Esophagus squamous epithelium (tissue), 5 donors: ENCODE measurements at regions not wholly inside any gene's neighbourhood (a gene's known extent, or its start where the extent isn't known, plus 50 kb on each side); places are given as distances from the start of the nearest gene placed in this dataset.

Experiments
- DNase-seq: peaks from one replicate; lab custom pipeline; 2025; lab: John Stamatoyannopoulos, UW
- H3K27ac ChIP-seq, 4 donors: fragments of 200-600 bp; sonication (generic); one replicate each; pipeline ENCODE4 v1.5.1; 2016 to 2019; ENCODE audit warnings: mild to moderate bottlenecking in 1 of 4
- H3K27me3 ChIP-seq, 4 donors: fragments of 200-600 bp; sonication (generic); 1 replicate in 3 of 4; 2 replicates in 1 of 4; pipeline versions ENCODE4 v1.5.1 to v1.6.0; 2017 to 2021; ENCODE audit warnings: antibody characterized with exemption in 1 of 4
- H3K36me3 ChIP-seq, 3 donors: fragments of 200-600 bp; sonication (generic); one replicate each; pipeline ENCODE4 v1.5.1; 2016 to 2019
- H3K4me1 ChIP-seq, 3 donors: fragments of 200-600 bp; sonication (generic); one replicate each; pipeline ENCODE4 v1.5.1; 2017 to 2019
- H3K4me3 ChIP-seq, 4 donors: fragments of 200-600 bp; sonication (generic); 1 replicate in 3 of 4; 2 replicates in 1 of 4; pipeline ENCODE4 v1.5.1; 2016 to 2019; ENCODE audit warnings: mild to moderate bottlenecking in 2 of 4, moderate library complexity in 1 of 4
- H3K9me3 ChIP-seq, 3 donors: fragments of 200-600 bp; sonication (generic); one replicate each; pipeline ENCODE4 v1.5.1; 2016 to 2019
- POLR2A ChIP-seq, 4 donors: fragments of 450-650 bp; IDR thresholded peaks; one replicate each; pipeline ENCODE4 v1.6.1; 2017; ENCODE audit warnings: antibody characterized with exemption in 4 of 4, mild to moderate bottlenecking in 4 of 4, moderate library complexity in 3 of 4
- WGBS, 2 donors: methylation state at CpG; one replicate each; pipeline ENCODE4 v1.1.5; 2018; 5-methylcytosine and 5-hydroxymethylcytosine counted together
- intact Hi-C: fragments of 100-400 bp; cut with DNase I; formaldehyde crosslinking; loops from one replicate; pipeline ENCODE4 v1.15.0; 2022
- TF ChIP-seq, protein P1 (sequence below), 6 experiments: fragments of 450-650 bp in 4 of 6; fragments of 200-600 bp in 2 of 6; sonication (generic) in 2 of 6; IDR thresholded peaks; one replicate each; pipeline ENCODE4 v1.5.1; 2016 to 2019; ENCODE audit warnings: antibody characterized with exemption in 6 of 6, mild to moderate bottlenecking in 4 of 6, moderate library complexity in 4 of 6
- donor health status: DM: yes; HTN: yes; CAD: no.

DNA sequence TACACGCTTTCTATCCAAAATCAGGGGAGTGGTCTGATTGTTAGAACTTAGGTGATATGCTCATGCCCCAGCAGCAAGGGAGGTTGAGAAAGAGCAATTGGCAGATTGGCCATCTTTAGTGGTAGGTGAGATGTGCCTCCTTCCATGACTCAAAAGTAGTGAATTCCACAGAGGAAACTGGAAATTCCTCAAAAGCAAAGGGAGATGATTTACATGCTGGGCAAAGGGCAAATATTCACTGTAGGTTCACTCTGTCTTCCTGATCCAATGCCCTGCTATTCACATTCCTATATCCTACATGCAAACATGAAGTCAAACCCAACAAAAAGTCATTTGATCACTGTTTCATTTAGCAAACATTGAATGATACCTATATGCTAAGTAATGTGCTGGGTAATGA is 130.1 kb upstream of the ZNF608 start:
- Histone ChIP-seq H3K36me3 (no peaks in the 10 kb centered on the region), H3K4me3 (no peak overlapping the region), H3K27ac (no peak overlapping the region), H3K9me3 (no peaks in the 10 kb centered on the region), H3K27me3 (no peaks in the 10 kb centered on the region), H3K4me1 (no peaks in the 10 kb centered on the region)
- intact Hi-C loops = no loop called here
- no peak for DNase-seq
- 86 to 100% methylated on average over 1 of the region's 1 CpG for WGBS, 2 donors
- TF ChIP-seq, protein P1, sequence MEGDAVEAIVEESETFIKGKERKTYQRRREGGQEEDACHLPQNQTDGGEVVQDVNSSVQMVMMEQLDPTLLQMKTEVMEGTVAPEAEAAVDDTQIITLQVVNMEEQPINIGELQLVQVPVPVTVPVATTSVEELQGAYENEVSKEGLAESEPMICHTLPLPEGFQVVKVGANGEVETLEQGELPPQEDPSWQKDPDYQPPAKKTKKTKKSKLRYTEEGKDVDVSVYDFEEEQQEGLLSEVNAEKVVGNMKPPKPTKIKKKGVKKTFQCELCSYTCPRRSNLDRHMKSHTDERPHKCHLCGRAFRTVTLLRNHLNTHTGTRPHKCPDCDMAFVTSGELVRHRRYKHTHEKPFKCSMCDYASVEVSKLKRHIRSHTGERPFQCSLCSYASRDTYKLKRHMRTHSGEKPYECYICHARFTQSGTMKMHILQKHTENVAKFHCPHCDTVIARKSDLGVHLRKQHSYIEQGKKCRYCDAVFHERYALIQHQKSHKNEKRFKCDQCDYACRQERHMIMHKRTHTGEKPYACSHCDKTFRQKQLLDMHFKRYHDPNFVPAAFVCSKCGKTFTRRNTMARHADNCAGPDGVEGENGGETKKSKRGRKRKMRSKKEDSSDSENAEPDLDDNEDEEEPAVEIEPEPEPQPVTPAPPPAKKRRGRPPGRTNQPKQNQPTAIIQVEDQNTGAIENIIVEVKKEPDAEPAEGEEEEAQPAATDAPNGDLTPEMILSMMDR (IDR thresholded peaks at IDR 0.05) = no peak
- no peak for TF ChIP-seq POLR2A (IDR thresholded peaks at IDR 0.05)

DNA sequence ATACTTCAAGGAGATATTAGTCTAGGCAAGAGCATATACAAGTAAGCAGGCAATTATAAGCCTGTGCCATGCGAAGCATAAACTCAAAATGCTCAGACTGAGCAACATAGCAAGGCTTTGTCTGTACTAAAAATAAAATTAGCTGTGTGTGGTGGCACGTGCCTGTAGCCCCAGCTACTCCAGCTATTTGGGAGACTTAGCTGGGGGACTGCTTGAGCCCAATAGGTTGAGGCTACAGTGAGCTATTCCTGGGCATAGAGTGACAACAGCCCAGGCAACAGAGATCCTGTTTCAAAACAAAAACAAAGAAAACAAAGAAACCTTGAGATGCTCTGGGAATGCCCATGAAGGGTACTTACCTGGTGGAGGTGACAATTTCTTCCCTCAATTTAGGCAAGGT is 130.5 kb upstream of the ZNF608 start:
- Histone ChIP-seq H3K9me3 (no peaks in the 10 kb centered on the region), H3K27me3 (no peaks in the 10 kb centered on the region), H3K4me1 (no peaks in the 10 kb centered on the region), H3K27ac (no peak overlapping the region), H3K36me3 (no peaks in the 10 kb centered on the region), H3K4me3 (no peak overlapping the region)
- 79 to 82% methylated on average over 2 of the region's 2 CpGs for WGBS, 2 donors
- no peak for TF ChIP-seq POLR2A (IDR thresholded peaks at IDR 0.05)
- TF ChIP-seq, protein P1 (IDR thresholded peaks at IDR 0.05) = no peak
- no peak for DNase-seq
- intact Hi-C loops = no loop called here

DNA sequence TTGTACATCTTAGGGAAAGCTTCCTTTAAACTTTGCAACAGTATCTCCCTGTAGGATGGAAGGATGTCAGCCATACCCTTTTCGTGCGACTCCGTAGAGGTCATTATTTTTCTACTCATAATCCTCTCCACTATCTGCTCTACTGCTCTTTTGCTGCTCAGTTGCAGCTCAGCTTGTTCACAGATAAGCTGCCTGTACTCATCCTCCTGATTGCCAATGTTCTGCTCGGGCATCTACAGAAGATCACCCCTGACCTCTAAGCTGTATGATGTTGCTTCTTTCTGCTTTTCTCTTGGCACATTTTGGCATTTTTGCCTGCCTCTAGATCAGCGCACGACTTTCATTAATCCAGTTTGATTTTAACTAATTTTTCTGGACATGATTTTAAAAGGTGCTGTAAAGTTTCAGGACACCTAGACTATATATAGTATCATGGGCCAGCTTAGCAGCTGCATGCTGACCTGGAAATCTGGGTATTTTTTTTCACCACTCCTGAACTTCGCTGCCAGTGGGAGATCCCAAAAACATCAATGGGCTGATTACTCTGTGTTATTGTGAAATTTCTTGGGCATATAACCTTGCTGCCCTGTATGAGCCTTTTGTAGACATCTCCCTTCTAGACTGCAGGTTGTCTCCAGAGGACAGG is 131.2 kb upstream of the ZNF608 start:
- no peaks in the 10 kb centered on the region for H3K4me1 ChIP-seq
- H3K9me3 ChIP-seq = no peaks in the 10 kb centered on the region
- intact Hi-C loops = no loop called here
- no peak overlapping the region for H3K27ac ChIP-seq
- WGBS, 2 donors = 87 to 90% methylated on average over 7 of the region's 7 CpGs
- no peak for DNase-seq
- no peaks in the 10 kb centered on the region for H3K27me3 ChIP-seq
- TF ChIP-seq POLR2A (IDR thresholded peaks at IDR 0.05) = no peak
- TF ChIP-seq, protein P1 (IDR thresholded peaks at IDR 0.05) = no peak
- no peaks in the 10 kb centered on the region for H3K36me3 ChIP-seq
- H3K4me3 ChIP-seq = no peak overlapping the region

DNA sequence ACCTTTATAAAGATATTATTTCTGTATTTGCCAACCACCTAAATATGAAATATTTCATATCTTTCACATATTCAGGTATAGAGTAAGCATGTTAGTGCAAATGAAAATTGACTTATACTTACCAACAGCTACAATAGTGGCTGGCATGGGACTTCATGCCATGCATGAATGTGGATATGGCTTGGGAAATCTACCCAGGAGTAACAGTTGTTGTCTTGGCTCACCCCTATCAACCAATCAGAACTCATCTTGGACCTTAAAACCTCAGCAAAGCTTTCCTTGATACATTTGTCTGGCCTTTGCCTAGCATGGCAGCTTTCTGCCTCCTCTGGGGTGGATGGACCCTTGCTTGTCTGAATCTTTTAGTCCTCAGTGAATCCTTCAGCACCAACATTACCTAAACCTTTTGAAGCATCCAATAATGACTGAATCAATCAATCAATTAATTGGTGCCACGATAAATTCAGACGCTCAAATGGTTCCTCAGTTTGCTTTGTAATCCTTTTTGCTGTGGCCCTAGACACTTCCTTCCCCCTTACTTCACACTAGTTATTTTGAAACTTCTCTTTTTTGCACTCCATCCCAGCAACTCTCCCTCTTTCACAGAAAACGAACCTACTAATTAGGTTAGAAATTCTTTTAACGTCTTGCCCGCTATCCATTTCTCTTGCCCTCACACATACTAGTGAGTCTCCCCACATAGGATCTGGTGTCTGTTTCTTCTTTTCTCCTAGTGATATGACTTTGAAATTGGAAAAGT is 132.3 kb upstream of the ZNF608 start:
- H3K27ac ChIP-seq = no peak overlapping the region
- intact Hi-C loops = no loop called here

More for the DNA sequence above, 132.3 kb upstream of the ZNF608 start:
- Histone ChIP-seq H3K36me3 (no peaks in the 10 kb centered on the region), H3K27me3 (no peaks in the 10 kb centered on the region), H3K4me3 (no peak overlapping the region), H3K9me3 (no peaks in the 10 kb centered on the region), H3K4me1 (peaks cover 0 to 6% (median 0%) of the 10 kb centered on the region in 3 donors)
- TF ChIP-seq POLR2A (IDR thresholded peaks at IDR 0.05) = no peak
- TF ChIP-seq, protein P1 (IDR thresholded peaks at IDR 0.05) = no peak
- no peak for DNase-seq
- WGBS, 2 donors = 73 to 87% methylated on average over 5 of the region's 5 CpGs
